ENCODE measurements at regions not wholly inside any gene's neighbourhood (a gene's known extent, or its start where the extent isn't known, plus 50 kb on each side); places are given as distances from the start of the nearest gene placed in this dataset.

GRCh38 chr3:35043040-35043439 lies 596.3 kb upstream of the ARPP21 start (continued):
- TF ChIP-seq ZNF592 (IDR thresholded peaks at IDR 0.05) (no peak), TCF7 (IDR thresholded peaks at IDR 0.05; ENCODE audit: borderline replicate concordance) (no peak), NR2C1 (IDR thresholded peaks at IDR 0.05) (no peak)

GRCh38 chr3:35044190-35044589 lies 595.1 kb upstream of the ARPP21 start:
- WGBS (ENCODE audit: insufficient coverage, insufficient replicate concordance, low lambda C conversion rate, missing lambda C conversion rate): 0% methylated on average over 1 of the region's 1 CpG
- POLR2A ChIA-PET: no interaction called here
- no peak for ATAC-seq
- Histone ChIP-seq H3K4me2 (ENCODE audit: control insufficient read depth, insufficient read depth) (no peak overlapping the region), H3K4me1 (ENCODE audit: control insufficient read depth, insufficient read depth, low read length) (no peaks in the 10 kb centered on the region), H3K9me3 (replicated peaks; ENCODE audit: control insufficient read depth, insufficient read depth, low read length) (no peaks in the 10 kb centered on the region), H3K4me3 (no peak overlapping the region), H3K27ac (ENCODE audit: control insufficient read depth, insufficient read depth) (no peak overlapping the region), H3K36me3 (ENCODE audit: control insufficient read depth in 2 of 2, insufficient read depth in 2 of 2, low read length in 1 of 2) (no peaks in the 10 kb centered on the region), H3K79me2 (ENCODE audit: control insufficient read depth, insufficient read depth, low read length) (no peaks in the 10 kb centered on the region), H2AFZ (ENCODE audit: control insufficient read depth, low read depth, low read length) (no peak overlapping the region), H3K9ac (ENCODE audit: control insufficient read depth, insufficient read depth, low read length) (no peak overlapping the region), H4K20me1 (ENCODE audit: control insufficient read depth, insufficient read depth) (no peaks in the 10 kb centered on the region), H3K27me3 (replicated peaks in 1 of 2; ENCODE audit: control insufficient read depth in 2 of 2, insufficient read depth in 2 of 2, low read length in 1 of 2) (no peaks in the 10 kb centered on the region)
- no peak for DNase-seq (ENCODE audit: low read depth, low spot score)
- CTCF ChIA-PET: no interaction called here
- in situ Hi-C loops (cut with MboI): no loop called here
- SMC1A ChIA-PET (ENCODE audit: uncharacterized antibody, unreplicated experiment): no interaction called here
- intact Hi-C loops (cut with micrococcal nuclease; ENCODE audit: unreplicated experiment): no loop called here
- RAD21 ChIA-PET (ENCODE audit: unreplicated experiment): no interaction called here
- no TSS peak for BruUV-seq (replicated peaks)
- no peak for FAIRE-seq
- no peak for TF ChIP-seq MYB (IDR thresholded peaks at IDR 0.05; ENCODE audit: borderline replicate concordance, low read depth, low read length)
- TF ChIP-seq EZH2 (IDR thresholded peaks at IDR 0.05; ENCODE audit: borderline replicate concordance, control insufficient read depth, low read depth, low read length): no peak
- TF ChIP-seq ZBTB40 (IDR thresholded peaks at IDR 0.05; ENCODE audit: borderline replicate concordance): no peak
- no peak for TF ChIP-seq ATF3 (IDR thresholded peaks at IDR 0.05; ENCODE audit: borderline replicate concordance, extremely low read depth, low read depth, low read length)
- no peak for TF ChIP-seq SUPT20H (IDR thresholded peaks at IDR 0.05; ENCODE audit: borderline replicate concordance, control insufficient read depth, low read depth, low read length)
- TF ChIP-seq HCFC1 (IDR thresholded peaks at IDR 0.05; ENCODE audit: low read length): no peak
- no peak for TF ChIP-seq MAX (IDR thresholded peaks at IDR 0.05; ENCODE audit: low read depth, low read length)
- no peak for TF ChIP-seq CTCF (IDR thresholded peaks at IDR 0.05 in 2 of 3, conservative IDR thresholded peaks at IDR 0.05 in 1 of 3; ENCODE audit: control insufficient read depth in 2 of 3, extremely low read depth in 1 of 3, insufficient read depth in 1 of 3, low read depth in 3 of 3, low read length in 3 of 3)
- no peak for TF ChIP-seq NRF1 (conservative IDR thresholded peaks at IDR 0.05; ENCODE audit: low read depth, low read length)
